ENCODE measurements at regions not wholly inside any gene's neighbourhood (a gene's known extent, or its start where the extent isn't known, plus 50 kb on each side); places are given as distances from the start of the nearest gene placed in this dataset.
"Not testable (repeated sequence)": the region's sequence is repeated elsewhere in the genome, so short reads cannot be mapped to it uniquely, and the experiment has no call there.

- no peak overlapping the region for H3K27ac ChIP-seq (ENCODE audit: low read depth, low read length)
Observed at GRCh38 chr5:63211448-63212132, 633.0 kb downstream of the LRRC70 start.

DNA sequence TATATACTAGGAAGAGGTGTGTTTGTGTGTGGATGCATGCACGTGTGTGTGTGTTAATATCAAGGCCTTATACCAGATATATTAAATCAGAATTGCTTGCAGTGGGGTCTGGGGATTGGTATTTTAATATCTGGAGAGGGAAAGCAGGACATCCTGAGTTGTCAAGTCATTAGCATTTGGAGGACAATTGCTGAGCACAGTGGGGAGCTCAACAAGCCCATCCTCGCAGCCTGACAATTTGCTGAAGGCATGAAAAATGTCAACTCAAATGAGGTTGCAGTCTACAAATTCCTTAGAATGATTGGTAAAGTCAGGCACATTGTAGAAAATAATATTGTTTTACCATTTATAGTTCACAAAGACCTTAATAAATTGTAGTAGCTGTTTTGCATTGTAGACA lies 627.4 kb downstream of the LRRC70 start:
- no peak overlapping the region for H3K27ac Mint-ChIP-seq

More at GRCh38 chr5:63211448-63212132, 633.0 kb downstream of the LRRC70 start:
- no peaks in the 10 kb centered on the region for H3K4me1 ChIP-seq (ENCODE audit: insufficient read depth, low read length)
- Mint-ChIP-seq H3K9me3 (peaks cover 0 to 6% (median 0%) of the 10 kb centered on the region in 8 donors), H3K36me3 (no peaks in the 10 kb centered on the region), H3K27ac (no peak overlapping the region), H3K4me3 (no peak overlapping the region), H3K4me1 (no peaks in the 10 kb centered on the region), H3K27me3 (no peaks in the 10 kb centered on the region)
- no peaks in the 10 kb centered on the region for H3K9me3 ChIP-seq (ENCODE audit: control insufficient read depth in 1 of 2, low read length in 2 of 2)
- DNase-seq: no peak
- intact Hi-C loops (cut with micrococcal nuclease): no loop called here
- no peaks in the 10 kb centered on the region for H3K36me3 ChIP-seq (ENCODE audit: insufficient read depth, low read length)
- ChIA-PET CTCF (ENCODE audit: partially characterized antibody) (no interaction called here), POLR2A (ENCODE audit: partially characterized antibody) (no interaction called here)
- H3K27me3 ChIP-seq (ENCODE audit: insufficient read depth, low read length): no peaks in the 10 kb centered on the region
- H3K4me3 ChIP-seq (ENCODE audit: low read length in 2 of 2): no peak overlapping the region

GRCh38 chr5:63201738-63202137 lies 623.1 kb downstream of the LRRC70 start:
- CTCF ChIA-PET (ENCODE audit: partially characterized antibody): no interaction called here
- no peak for DNase-seq
- Mint-ChIP-seq H3K9me3 (peaks cover 0 to 13% (median 4%) of the 10 kb centered on the region in 8 donors), H3K4me3 (no peak overlapping the region), H3K4me1 (no peaks in the 10 kb centered on the region), H3K27ac (no peak overlapping the region), H3K27me3 (no peaks in the 10 kb centered on the region), H3K36me3 (no peaks in the 10 kb centered on the region)
- intact Hi-C loops (cut with micrococcal nuclease): no loop called here
- Histone ChIP-seq H3K4me3 (ENCODE audit: low read length in 2 of 2) (no peak overlapping the region), H3K4me1 (ENCODE audit: insufficient read depth, low read length) (no peaks in the 10 kb centered on the region), H3K36me3 (ENCODE audit: insufficient read depth, low read length) (no peaks in the 10 kb centered on the region), H3K9me3 (ENCODE audit: control insufficient read depth in 1 of 2, low read length in 2 of 2) (no peaks in the 10 kb centered on the region), H3K27me3 (ENCODE audit: insufficient read depth, low read length) (no peaks in the 10 kb centered on the region), H3K27ac (ENCODE audit: low read depth, low read length) (no peak overlapping the region)
- POLR2A ChIA-PET (ENCODE audit: partially characterized antibody): no interaction called here

More for the DNA sequence above, 627.4 kb downstream of the LRRC70 start:
- POLR2A ChIA-PET (ENCODE audit: partially characterized antibody): no interaction called here
- Mint-ChIP-seq H3K9me3 (peaks cover 0 to 13% (median 0%) of the 10 kb centered on the region in 8 donors), H3K36me3 (no peaks in the 10 kb centered on the region), H3K4me1 (no peaks in the 10 kb centered on the region), H3K4me3 (no peak overlapping the region), H3K27me3 (no peaks in the 10 kb centered on the region)
- Histone ChIP-seq H3K27me3 (ENCODE audit: insufficient read depth, low read length) (no peaks in the 10 kb centered on the region), H3K27ac (ENCODE audit: low read depth, low read length) (no peak overlapping the region), H3K36me3 (ENCODE audit: insufficient read depth, low read length) (no peaks in the 10 kb centered on the region), H3K4me3 (ENCODE audit: low read length in 2 of 2) (no peak overlapping the region), H3K9me3 (ENCODE audit: control insufficient read depth in 1 of 2, low read length in 2 of 2) (no peaks in the 10 kb centered on the region), H3K4me1 (ENCODE audit: insufficient read depth, low read length) (no peaks in the 10 kb centered on the region)
- CTCF ChIA-PET (ENCODE audit: partially characterized antibody): no interaction called here
- intact Hi-C loops (cut with micrococcal nuclease): no loop called here
- no peak for DNase-seq

DNA sequence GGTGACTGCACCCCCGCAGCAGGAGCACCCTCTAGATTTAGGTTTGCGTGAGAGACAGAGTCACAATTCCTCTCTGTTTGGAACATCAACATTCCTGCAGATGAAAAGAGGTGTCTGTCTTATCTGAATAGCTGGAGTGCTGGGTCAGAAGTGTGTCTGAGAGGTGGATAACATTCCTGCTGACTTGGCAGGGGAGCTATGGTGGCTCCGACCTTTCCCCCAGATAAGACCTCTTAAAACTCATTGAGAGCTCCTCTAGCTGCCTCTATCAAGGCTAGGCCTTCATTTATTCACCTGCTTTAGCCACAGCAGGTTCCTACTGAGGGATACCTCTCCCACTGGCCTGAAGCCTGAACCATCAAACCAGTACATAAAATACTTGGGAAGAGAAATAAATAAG lies 615.5 kb downstream of the LRRC70 start:
- no peaks in the 10 kb centered on the region for H3K36me3 ChIP-seq (ENCODE audit: insufficient read depth, low read length)
- Mint-ChIP-seq H3K9me3 (peaks cover 0 to 20% (median 4%) of the 10 kb centered on the region in 8 donors), H3K27ac (no peak overlapping the region), H3K27me3 (no peaks in the 10 kb centered on the region), H3K36me3 (no peaks in the 10 kb centered on the region), H3K4me1 (no peaks in the 10 kb centered on the region), H3K4me3 (no peak overlapping the region)
- H3K27me3 ChIP-seq (ENCODE audit: insufficient read depth, low read length): no peaks in the 10 kb centered on the region
- no peak overlapping the region for H3K4me3 ChIP-seq (ENCODE audit: low read length in 2 of 2)
- ChIA-PET POLR2A (ENCODE audit: partially characterized antibody) (no interaction called here), CTCF (ENCODE audit: partially characterized antibody) (no interaction called here)
- H3K4me1 ChIP-seq (ENCODE audit: insufficient read depth, low read length): no peaks in the 10 kb centered on the region
- H3K27ac ChIP-seq (ENCODE audit: low read depth, low read length): no peak overlapping the region
- no peak for DNase-seq
- no peaks in the 10 kb centered on the region for H3K9me3 ChIP-seq (ENCODE audit: control insufficient read depth in 1 of 2, low read length in 2 of 2)
- intact Hi-C loops (cut with micrococcal nuclease): no loop called here

GRCh38 chr5:63180190-63180589 lies 601.6 kb downstream of the LRRC70 start:
- H3K27me3 Mint-ChIP-seq; CTCF ChIA-PET (ENCODE audit: partially characterized antibody); H3K9me3 Mint-ChIP-seq; H3K4me1 ChIP-seq (ENCODE audit: insufficient read depth, low read length); H3K4me3 Mint-ChIP-seq; POLR2A ChIA-PET (ENCODE audit: partially characterized antibody); H3K27ac ChIP-seq (ENCODE audit: low read depth, low read length); H3K27ac Mint-ChIP-seq; intact Hi-C loops (cut with micrococcal nuclease); H3K36me3 ChIP-seq (ENCODE audit: insufficient read depth, low read length); H3K4me3 ChIP-seq (ENCODE audit: low read length in 2 of 2); H3K4me1 Mint-ChIP-seq; DNase-seq; H3K27me3 ChIP-seq (ENCODE audit: insufficient read depth, low read length); H3K9me3 ChIP-seq (ENCODE audit: control insufficient read depth in 1 of 2, low read length in 2 of 2); H3K36me3 Mint-ChIP-seq: not testable (repeated sequence)

- Histone ChIP-seq H3K4me3 (ENCODE audit: low read length in 2 of 2) (no peak overlapping the region), H3K4me1 (ENCODE audit: insufficient read depth, low read length) (no peaks in the 10 kb centered on the region), H3K27me3 (ENCODE audit: insufficient read depth, low read length) (no peaks in the 10 kb centered on the region), H3K9me3 (ENCODE audit: control insufficient read depth in 1 of 2, low read length in 2 of 2) (no peaks in the 10 kb centered on the region), H3K36me3 (ENCODE audit: insufficient read depth, low read length) (no peaks in the 10 kb centered on the region), H3K27ac (ENCODE audit: low read depth, low read length) (no peak overlapping the region)
- no peak overlapping the region for H3K4me3 Mint-ChIP-seq
- DNase-seq: no peak
- intact Hi-C loops (cut with micrococcal nuclease): no loop called here
- H3K27ac Mint-ChIP-seq: no peak overlapping the region
- POLR2A ChIA-PET (ENCODE audit: partially characterized antibody): no interaction called here
- CTCF ChIA-PET (ENCODE audit: partially characterized antibody): no interaction called here
- peaks cover 0 to 3% (median 0%) of the 10 kb centered on the region in 8 donors for H3K9me3 Mint-ChIP-seq
- H3K27me3 Mint-ChIP-seq: no peaks in the 10 kb centered on the region
- H3K4me1 Mint-ChIP-seq: no peaks in the 10 kb centered on the region
- no peaks in the 10 kb centered on the region for H3K36me3 Mint-ChIP-seq
Observed at GRCh38 chr5:63175850-63176249, 597.2 kb downstream of the LRRC70 start.

GRCh38 chr5:63170486-63170885 lies 591.9 kb downstream of the LRRC70 start:
- H3K27ac ChIP-seq (ENCODE audit: low read depth, low read length): no peak overlapping the region
- H3K27ac Mint-ChIP-seq: no peak overlapping the region
- H3K36me3 ChIP-seq (ENCODE audit: insufficient read depth, low read length): no peaks in the 10 kb centered on the region
- intact Hi-C loops (cut with micrococcal nuclease): no loop called here
- H3K4me1 Mint-ChIP-seq: no peaks in the 10 kb centered on the region
- no peak overlapping the region for H3K4me3 Mint-ChIP-seq
- H3K27me3 Mint-ChIP-seq: no peaks in the 10 kb centered on the region
- ChIA-PET POLR2A (ENCODE audit: partially characterized antibody) (no interaction called here), CTCF (ENCODE audit: partially characterized antibody) (no interaction called here)
- H3K4me1 ChIP-seq (ENCODE audit: insufficient read depth, low read length): no peaks in the 10 kb centered on the region
- no peaks in the 10 kb centered on the region for H3K36me3 Mint-ChIP-seq
- H3K27me3 ChIP-seq (ENCODE audit: insufficient read depth, low read length): no peaks in the 10 kb centered on the region
- no peak overlapping the region for H3K4me3 ChIP-seq (ENCODE audit: low read length in 2 of 2)
- H3K9me3 ChIP-seq (ENCODE audit: control insufficient read depth in 1 of 2, low read length in 2 of 2): no peaks in the 10 kb centered on the region
- no peak for DNase-seq
- H3K9me3 Mint-ChIP-seq: peaks cover 0 to 2% (median 0%) of the 10 kb centered on the region in 8 donors

Data from CD4-positive, alpha-beta memory T cell (primary cell).